Activated CD8-positive, alpha-beta memory T cell treated with anti-CD3 and anti-CD28 coated beads for 36 hours (primary cell): ENCODE measurements at regions not wholly inside any gene's neighbourhood (a gene's known extent, or its start where the extent isn't known, plus 50 kb on each side); places are given as distances from the start of the nearest gene placed in this dataset.

Experiments
- CTCF ChIA-PET: fragments of 350-600 bp; sonication (Branson Sonifier 250); formaldehyde crosslinking; loops from one replicate; lab custom pipeline; 2021; ENCODE audit warnings: antibody characterized with exemption; lab: Charles Lee
- POLR2A ChIA-PET: fragments of 350-600 bp; sonication (Branson Sonifier 250); formaldehyde crosslinking; loops from one replicate; lab custom pipeline; 2021; ENCODE audit warnings: antibody characterized with exemption; lab: Charles Lee

GRCh38 chr10:44829426-44829825, 81.7 kb upstream of the TMEM72 start:
- CTCF ChIA-PET: no interaction called here
- POLR2A ChIA-PET: no interaction called here

DNA sequence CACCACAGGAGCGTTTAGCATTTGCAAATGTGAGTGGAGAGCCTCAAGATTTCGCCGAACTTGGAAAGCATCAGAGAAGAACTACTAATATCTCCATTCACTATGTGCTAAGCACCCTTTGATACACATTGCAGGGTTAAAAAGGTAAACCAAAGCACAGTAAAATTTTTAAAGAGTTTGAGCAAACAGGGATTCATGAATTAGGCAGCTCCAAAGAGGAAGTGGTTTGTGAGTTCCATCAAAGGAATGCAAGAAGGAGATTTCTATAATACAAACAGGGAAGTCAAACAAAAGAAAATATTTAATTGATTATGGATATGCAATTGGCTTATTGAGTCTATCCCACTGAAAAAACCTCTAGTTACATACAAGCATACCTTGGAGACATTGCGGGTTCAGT, 81.1 kb upstream of the TMEM72 start:
- ChIA-PET CTCF (no interaction called here), POLR2A (no interaction called here)

DNA sequence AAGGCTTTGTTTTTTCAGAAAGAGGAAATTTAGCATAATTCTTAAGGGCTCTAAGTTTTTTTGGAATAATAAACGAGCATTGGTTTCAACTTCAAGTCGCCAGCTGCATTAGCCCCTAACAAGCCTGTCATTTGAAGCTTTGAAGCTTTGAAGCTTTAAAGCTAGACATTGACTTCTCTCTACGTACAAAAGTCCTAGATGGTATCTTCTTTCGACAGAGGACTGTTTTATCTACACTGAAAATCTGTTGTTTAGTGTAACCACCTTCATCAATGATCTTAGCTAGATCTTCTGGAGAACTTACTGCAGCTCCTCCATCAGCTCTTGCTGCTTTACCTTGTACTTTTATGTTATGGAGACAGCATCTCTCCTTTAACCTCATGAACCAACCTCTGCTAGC, 79.6 kb upstream of the TMEM72 start:
- CTCF ChIA-PET: no interaction called here
- POLR2A ChIA-PET: no interaction called here

DNA sequence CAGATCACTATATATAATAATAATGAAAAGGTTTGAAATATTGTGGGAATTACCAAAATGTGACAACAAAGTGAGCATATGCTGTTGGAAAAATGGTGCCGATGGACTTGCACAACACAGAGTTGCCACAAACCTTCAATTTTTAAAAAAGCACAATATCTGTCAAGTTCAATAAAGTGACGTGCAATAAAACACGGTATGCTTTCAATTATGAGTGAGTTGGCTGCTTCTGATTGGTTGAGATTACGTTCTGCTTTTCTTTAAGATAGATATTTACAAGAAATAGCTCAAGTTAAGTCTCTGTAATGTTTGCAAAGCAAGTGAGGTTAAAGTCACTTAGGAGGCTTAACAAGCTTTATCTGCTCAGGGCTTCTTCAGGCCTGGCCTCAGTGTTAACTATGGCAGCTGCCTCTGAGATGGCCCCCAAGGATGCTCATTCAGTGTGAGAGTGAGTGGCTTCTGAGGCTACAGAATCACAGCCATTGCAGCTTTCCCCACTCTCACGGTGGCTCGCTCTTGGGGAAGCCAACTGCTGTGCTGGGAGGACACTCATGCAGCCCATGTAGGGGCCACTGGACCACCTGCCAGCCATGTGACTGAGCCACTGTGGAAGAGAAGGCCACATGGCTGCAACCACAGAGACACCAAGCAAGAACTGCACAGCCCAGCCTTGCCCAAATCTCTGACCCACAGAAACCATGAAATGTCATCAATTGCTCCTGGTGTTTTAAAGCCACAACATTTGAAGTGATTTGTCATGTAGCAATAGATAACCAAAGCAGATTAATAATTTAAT, 78.3 kb upstream of the TMEM72 start:
- POLR2A ChIA-PET: no interaction called here
- CTCF ChIA-PET: no interaction called here

GRCh38 chr10:44834131-44834530, 77.0 kb upstream of the TMEM72 start:
- ChIA-PET CTCF (no interaction called here), POLR2A (no interaction called here)

GRCh38 chr10:44835300-44835699, 75.8 kb upstream of the TMEM72 start:
- CTCF ChIA-PET: no interaction called here

DNA sequence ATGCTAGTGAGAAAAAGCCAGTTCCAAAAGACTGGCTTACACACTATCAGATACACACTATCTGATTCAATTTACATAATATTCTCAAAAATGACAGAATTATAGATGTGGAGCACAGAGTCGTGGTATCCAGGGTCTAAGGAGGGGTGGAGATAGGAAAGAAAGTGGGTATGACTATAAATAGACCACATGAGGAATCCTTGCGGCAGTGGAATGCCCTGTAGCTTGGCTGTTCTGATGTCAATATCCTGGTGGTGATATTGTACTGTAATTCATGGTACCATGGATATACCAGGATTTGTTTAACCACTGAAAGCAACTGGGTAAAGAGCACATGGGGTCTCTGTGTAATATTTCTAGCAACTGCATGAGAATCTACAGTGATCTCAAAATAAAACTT, 67.7 kb upstream of the TMEM72 start:
- CTCF ChIA-PET: no interaction called here

More at GRCh38 chr10:44835300-44835699, 75.8 kb upstream of the TMEM72 start:
- POLR2A ChIA-PET: no interaction called here

GRCh38 chr10:44845361-44846175, 65.6 kb upstream of the TMEM72 start:
- CTCF ChIA-PET: no interaction called here
- POLR2A ChIA-PET: interaction anchor here (0.5 kb wide), 1 partner anchor 10 kb away, joined by 3 read pairs; no protein-coding TSS in a partner anchor

More for the DNA sequence above, 67.7 kb upstream of the TMEM72 start:
- POLR2A ChIA-PET: no interaction called here

GRCh38 chr10:44847110-44847509, 64.0 kb upstream of the TMEM72 start:
- CTCF ChIA-PET: no interaction called here
- POLR2A ChIA-PET: no interaction called here

DNA sequence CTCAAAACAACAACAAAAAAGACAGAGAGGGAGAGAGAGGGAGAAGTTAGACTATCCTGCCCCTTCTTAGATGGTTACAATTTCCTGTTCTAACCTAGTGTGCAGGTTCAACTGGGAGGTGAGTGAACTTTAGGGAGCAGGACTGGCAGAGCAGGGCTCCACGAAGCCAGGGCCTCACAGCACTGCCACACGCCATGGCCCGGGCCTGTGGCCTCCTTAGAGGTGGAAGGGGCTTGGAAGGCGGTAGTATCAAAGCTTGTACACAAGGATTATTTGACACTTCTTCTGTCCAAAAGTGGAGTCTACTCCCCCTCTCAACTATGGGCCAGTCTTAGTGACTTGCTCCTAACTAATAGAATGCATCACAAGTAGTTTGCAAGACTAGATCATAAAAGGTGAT, 62.9 kb upstream of the TMEM72 start:
- POLR2A ChIA-PET: no interaction called here
- CTCF ChIA-PET: no interaction called here

- ChIA-PET POLR2A (no interaction called here), CTCF (interaction anchor here (0.6 kb wide), 1 partner anchor 332 kb away, joined by 3 read pairs; no protein-coding TSS in a partner anchor)
Measured at GRCh38 chr10:44849936-44850335, 61.2 kb upstream of the TMEM72 start.

DNA sequence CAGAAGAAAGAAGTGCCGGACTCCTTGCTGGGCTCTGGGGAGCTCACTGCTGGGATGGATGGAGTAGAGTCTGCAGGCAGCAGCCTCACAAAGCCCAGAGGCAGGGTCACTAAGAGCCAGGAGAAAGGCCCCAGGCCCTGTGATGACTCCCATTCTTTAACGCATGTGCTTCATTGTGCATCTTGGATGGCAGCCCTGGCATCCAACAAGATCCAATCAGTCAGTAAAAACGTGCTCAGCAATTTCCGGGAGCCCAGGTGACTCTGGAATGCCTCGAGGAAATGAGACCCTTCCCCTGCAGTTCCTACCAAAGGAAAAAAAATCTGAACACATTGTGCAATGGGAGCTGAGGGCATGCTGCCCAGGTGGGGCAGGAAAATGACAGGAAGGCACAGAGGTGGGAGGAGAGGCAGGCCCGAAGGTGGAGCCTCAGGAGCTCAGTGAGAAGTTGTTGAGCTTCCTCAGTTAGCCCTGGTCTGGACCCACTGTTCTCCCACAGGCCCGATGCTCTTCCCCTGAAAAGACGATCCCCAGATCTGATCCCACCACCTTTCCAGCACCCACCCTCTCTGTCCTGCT, 60.7 kb upstream of the TMEM72 start:
- POLR2A ChIA-PET: no interaction called here
- CTCF ChIA-PET: interaction anchor here (0.6 kb wide), 1 partner anchor 333 kb away, joined by 3 read pairs; no protein-coding TSS in a partner anchor

DNA sequence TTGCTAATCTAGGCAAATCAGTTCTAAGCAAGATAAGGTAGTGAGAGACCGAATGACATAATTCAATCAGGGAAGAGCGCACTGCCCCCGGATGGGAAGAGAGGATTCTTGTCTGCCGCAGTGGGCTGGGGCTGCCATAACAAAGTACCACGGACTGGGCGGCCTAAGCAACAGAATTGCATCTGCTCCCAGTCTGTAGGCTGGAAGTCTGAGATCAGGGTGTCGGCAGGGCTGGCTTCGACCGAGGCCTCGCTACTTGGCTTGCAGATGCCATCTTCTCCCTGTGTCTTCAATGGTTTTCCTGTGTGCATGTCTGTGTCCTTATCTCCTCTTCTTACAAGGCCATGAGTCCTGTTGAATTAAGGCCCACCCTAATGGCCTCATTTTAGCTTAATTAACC, 59.7 kb upstream of the TMEM72 start:
- ChIA-PET POLR2A (no interaction called here), CTCF (no interaction called here)

GRCh38 chr10:44851881-44852280, 59.3 kb upstream of the TMEM72 start:
- CTCF ChIA-PET: no interaction called here

GRCh38 chr10:44853148-44853734, 57.9 kb upstream of the TMEM72 start:
- ChIA-PET POLR2A (no interaction called here), CTCF (interaction anchor here (1.1 kb wide), 1 partner anchor 12 kb away, joined by 4 read pairs; no protein-coding TSS in a partner anchor)

More at GRCh38 chr10:44851881-44852280, 59.3 kb upstream of the TMEM72 start:
- POLR2A ChIA-PET: no interaction called here

GRCh38 chr10:44853796-44854195, 57.3 kb upstream of the TMEM72 start:
- POLR2A ChIA-PET: no interaction called here
- CTCF ChIA-PET: interaction anchor here (1.1 kb wide), 1 partner anchor 11 kb away, joined by 4 read pairs; no protein-coding TSS in a partner anchor

GRCh38 chr10:44854693-44855350, 56.3 kb upstream of the TMEM72 start:
- POLR2A ChIA-PET: no interaction called here
- CTCF ChIA-PET: no interaction called here

GRCh38 chr10:44856696-44857095, 54.4 kb upstream of the TMEM72 start:
- ChIA-PET POLR2A (no interaction called here), CTCF (interaction anchor here (1.0 to 1.5 kb wide), 2 partner anchors 8 to 1186 kb away, joined by 4 to 6 read pairs; no protein-coding TSS in a partner anchor)
